ENCODE measurements at regions not wholly inside any gene's neighbourhood (a gene's known extent, or its start where the extent isn't known, plus 50 kb on each side); places are given as distances from the start of the nearest gene placed in this dataset.

DNA sequence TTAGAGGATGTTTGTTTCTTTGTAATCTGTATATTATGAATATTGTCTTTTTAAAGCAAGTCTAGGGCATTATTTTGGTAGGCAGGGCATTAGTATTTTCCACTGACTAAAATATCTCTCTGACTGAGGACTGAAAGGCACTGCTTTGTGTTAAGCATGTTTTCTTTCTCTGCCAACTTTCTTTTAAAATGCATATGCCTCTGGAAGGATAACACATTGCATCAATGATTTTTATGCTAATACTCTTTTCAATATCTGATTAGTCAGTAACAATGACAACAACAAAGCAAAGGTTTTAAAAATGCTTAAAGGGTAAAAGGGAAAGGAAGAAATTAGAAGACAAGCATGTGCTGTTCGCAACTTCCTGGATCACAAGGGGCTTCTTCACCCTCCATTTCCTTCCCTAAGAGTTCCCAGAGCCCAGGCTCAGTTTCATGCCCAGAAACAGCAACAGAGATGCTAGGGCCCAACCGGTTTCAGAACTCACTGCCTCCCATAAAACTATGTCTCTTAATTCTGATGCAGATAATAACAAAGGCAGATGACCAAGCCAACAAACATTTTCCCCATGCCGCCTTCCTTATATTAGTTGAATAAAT lies 786.8 kb upstream of the ACVR2A start:
- H3K4me3 ChIP-seq (ENCODE audit: severe bottlenecking): no peak overlapping the region
- H3K27ac ChIP-seq (ENCODE audit: poor library complexity, severe bottlenecking): no peak overlapping the region
- H3K9me3 ChIP-seq (ENCODE audit: severe bottlenecking): no peaks in the 10 kb centered on the region
- TF ChIP-seq, protein P1, sequence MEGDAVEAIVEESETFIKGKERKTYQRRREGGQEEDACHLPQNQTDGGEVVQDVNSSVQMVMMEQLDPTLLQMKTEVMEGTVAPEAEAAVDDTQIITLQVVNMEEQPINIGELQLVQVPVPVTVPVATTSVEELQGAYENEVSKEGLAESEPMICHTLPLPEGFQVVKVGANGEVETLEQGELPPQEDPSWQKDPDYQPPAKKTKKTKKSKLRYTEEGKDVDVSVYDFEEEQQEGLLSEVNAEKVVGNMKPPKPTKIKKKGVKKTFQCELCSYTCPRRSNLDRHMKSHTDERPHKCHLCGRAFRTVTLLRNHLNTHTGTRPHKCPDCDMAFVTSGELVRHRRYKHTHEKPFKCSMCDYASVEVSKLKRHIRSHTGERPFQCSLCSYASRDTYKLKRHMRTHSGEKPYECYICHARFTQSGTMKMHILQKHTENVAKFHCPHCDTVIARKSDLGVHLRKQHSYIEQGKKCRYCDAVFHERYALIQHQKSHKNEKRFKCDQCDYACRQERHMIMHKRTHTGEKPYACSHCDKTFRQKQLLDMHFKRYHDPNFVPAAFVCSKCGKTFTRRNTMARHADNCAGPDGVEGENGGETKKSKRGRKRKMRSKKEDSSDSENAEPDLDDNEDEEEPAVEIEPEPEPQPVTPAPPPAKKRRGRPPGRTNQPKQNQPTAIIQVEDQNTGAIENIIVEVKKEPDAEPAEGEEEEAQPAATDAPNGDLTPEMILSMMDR (IDR thresholded peaks at IDR 0.05; ENCODE audit: poor library complexity, severe bottlenecking): no peak
- no peak for ATAC-seq (ENCODE audit: low read depth)
- no peaks in the 10 kb centered on the region for H3K4me1 ChIP-seq (ENCODE audit: insufficient read depth, poor library complexity, severe bottlenecking)
- H3K36me3 ChIP-seq (ENCODE audit: low read depth): no peaks in the 10 kb centered on the region
- no peak for DNase-seq (ENCODE audit: low spot score)
- no peaks in the 10 kb centered on the region for H3K27me3 ChIP-seq (ENCODE audit: insufficient read depth, poor library complexity, severe bottlenecking)

DNA sequence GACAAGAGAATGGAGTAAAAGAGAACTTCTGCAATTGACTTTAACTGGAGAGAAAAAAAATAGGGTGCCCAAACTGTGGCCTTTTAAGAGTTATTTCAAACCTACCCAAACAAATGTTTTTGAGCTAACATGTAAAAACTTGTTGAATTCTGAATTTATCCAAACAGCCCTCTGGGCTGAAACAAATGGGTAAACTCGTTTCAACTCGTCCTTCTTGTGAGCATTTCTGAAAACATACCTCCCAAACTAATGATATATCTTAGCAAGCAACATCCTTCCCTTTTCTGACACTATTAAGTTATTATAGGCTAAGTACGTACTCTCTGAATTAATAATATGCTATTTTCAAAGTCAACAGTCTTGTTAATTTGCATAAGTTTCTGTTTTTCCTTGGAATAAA lies 793.0 kb upstream of the ACVR2A start:
- ATAC-seq (ENCODE audit: low read depth) (no peak; the same call in 2 of the 3 replicates), DNase-seq (ENCODE audit: low spot score) (no peak)
- H3K4me3 ChIP-seq (ENCODE audit: severe bottlenecking): no peak overlapping the region
- H3K27me3 ChIP-seq (ENCODE audit: insufficient read depth, poor library complexity, severe bottlenecking): no peaks in the 10 kb centered on the region
- H3K27ac ChIP-seq (ENCODE audit: poor library complexity, severe bottlenecking): peak overlapping the region; percentile 3
- TF ChIP-seq, protein P1 (IDR thresholded peaks at IDR 0.05; ENCODE audit: poor library complexity, severe bottlenecking): no peak
- peaks cover 9% of the 10 kb centered on the region for H3K4me1 ChIP-seq (ENCODE audit: insufficient read depth, poor library complexity, severe bottlenecking)
- H3K9me3 ChIP-seq (ENCODE audit: severe bottlenecking): peaks cover 2% of the 10 kb centered on the region
- no peaks in the 10 kb centered on the region for H3K36me3 ChIP-seq (ENCODE audit: low read depth)

DNA sequence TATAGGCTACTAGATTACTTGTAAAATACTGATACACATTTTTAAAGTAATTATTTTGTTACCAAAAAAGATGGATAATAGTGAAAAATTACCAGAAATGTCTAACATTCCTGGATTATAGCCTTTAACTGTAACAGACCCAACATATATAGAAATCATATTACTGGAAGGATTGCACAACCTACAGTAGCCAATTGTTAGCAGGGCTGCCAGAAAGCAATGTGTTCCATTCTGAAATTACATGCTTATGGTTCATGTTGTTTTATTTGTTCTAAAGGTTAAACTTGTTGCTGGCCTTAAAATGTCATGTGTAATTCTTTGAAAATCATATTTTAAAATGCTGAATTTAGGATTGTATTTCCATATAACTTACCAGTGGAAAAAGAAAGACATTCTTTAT lies 793.6 kb upstream of the ACVR2A start:
- DNase-seq (ENCODE audit: low spot score): no peak
- peaks cover 2% of the 10 kb centered on the region for H3K9me3 ChIP-seq (ENCODE audit: severe bottlenecking)
- H3K4me3 ChIP-seq (ENCODE audit: severe bottlenecking): no peak overlapping the region
- H3K36me3 ChIP-seq (ENCODE audit: low read depth): no peaks in the 10 kb centered on the region
- peak overlapping the region; percentile 3 for H3K27ac ChIP-seq (ENCODE audit: poor library complexity, severe bottlenecking)
- peaks cover 9% of the 10 kb centered on the region for H3K4me1 ChIP-seq (ENCODE audit: insufficient read depth, poor library complexity, severe bottlenecking)
- no peaks in the 10 kb centered on the region for H3K27me3 ChIP-seq (ENCODE audit: insufficient read depth, poor library complexity, severe bottlenecking)
- ATAC-seq (ENCODE audit: low read depth): peak; percentile 46; the same call in 1 of the 3 replicates
- TF ChIP-seq, protein P1 (IDR thresholded peaks at IDR 0.05; ENCODE audit: poor library complexity, severe bottlenecking): no peak

DNA sequence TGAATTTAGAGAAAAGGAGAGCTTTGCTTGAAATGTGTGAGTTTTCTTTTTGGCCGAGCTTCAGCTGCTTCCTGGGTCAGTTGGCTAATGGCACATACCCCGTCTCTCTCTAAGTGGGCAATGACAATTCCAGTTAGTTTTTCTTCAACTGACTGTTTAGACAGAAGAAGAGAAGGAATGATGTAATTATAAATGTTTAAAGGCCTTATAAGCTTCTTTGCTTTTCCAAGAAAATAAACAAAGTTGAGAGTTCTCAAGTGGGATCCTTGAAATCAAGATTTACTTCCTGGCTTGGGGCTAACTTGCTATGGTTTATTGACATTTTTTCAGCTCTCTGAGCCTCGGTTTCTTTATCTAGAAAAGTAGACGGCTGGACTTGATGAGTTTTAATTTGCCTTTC lies 794.9 kb upstream of the ACVR2A start:
- Histone ChIP-seq H3K4me3 (ENCODE audit: severe bottlenecking) (no peak overlapping the region), H3K27me3 (ENCODE audit: insufficient read depth, poor library complexity, severe bottlenecking) (no peaks in the 10 kb centered on the region), H3K27ac (ENCODE audit: poor library complexity, severe bottlenecking) (no peak overlapping the region), H3K9me3 (ENCODE audit: severe bottlenecking) (peaks cover 2% of the 10 kb centered on the region), H3K4me1 (ENCODE audit: insufficient read depth, poor library complexity, severe bottlenecking) (peaks cover 9% of the 10 kb centered on the region), H3K36me3 (ENCODE audit: low read depth) (no peaks in the 10 kb centered on the region)
- ATAC-seq (ENCODE audit: low read depth): no peak
- TF ChIP-seq, protein P1 (IDR thresholded peaks at IDR 0.05; ENCODE audit: poor library complexity, severe bottlenecking): no peak
- DNase-seq (ENCODE audit: low spot score): no peak

DNA sequence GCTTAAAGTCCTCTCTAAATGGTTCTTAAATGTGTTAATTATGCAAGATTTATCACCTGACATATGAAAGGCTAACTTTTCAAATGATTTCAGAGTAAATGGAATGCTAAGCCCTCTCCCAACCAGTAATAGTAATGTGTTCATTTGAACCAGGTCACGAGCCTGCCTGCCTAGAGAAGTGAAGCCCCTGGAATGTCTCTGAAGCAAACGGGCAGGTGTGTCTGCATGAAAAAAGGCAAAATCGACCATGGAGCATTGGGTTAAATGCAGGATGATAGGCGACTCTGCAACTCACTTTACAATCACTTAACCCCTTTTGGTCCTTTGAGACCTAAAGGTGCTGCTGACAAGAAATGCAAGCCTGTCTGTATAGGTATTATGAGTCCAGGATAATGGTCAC lies 798.4 kb upstream of the ACVR2A start:
- peaks cover 2% of the 10 kb centered on the region for H3K9me3 ChIP-seq (ENCODE audit: severe bottlenecking)
- H3K27ac ChIP-seq (ENCODE audit: poor library complexity, severe bottlenecking): no peak overlapping the region
- TF ChIP-seq, protein P1 (IDR thresholded peaks at IDR 0.05; ENCODE audit: poor library complexity, severe bottlenecking): no peak
- H3K4me3 ChIP-seq (ENCODE audit: severe bottlenecking): no peak overlapping the region
- H3K36me3 ChIP-seq (ENCODE audit: low read depth): no peaks in the 10 kb centered on the region
- H3K27me3 ChIP-seq (ENCODE audit: insufficient read depth, poor library complexity, severe bottlenecking): no peaks in the 10 kb centered on the region
- no peak for DNase-seq (ENCODE audit: low spot score)
- peaks cover under 1% of the 10 kb centered on the region for H3K4me1 ChIP-seq (ENCODE audit: insufficient read depth, poor library complexity, severe bottlenecking)
- ATAC-seq (ENCODE audit: low read depth): no peak

Measured in RWPE2 (cell line).